NB4 (cell line): ENCODE measurements at regions not wholly inside any gene's neighbourhood (a gene's known extent, or its start where the extent isn't known, plus 50 kb on each side); places are given as distances from the start of the nearest gene placed in this dataset.
A peak's percentile ranks its signal among the peaks of the same experiment; 100 is the strongest.

Source experiments
- DNase-seq: peaks from one replicate; pipeline ENCODE4 v3.0.0; 2010; ENCODE audit warnings: low read depth
- H3K4me3 ChIP-seq: one replicate; pipeline ENCODE4 v1.5.1; 2011; ENCODE audit warnings: mild to moderate bottlenecking, low read depth, low read length, moderate library complexity
- CTCF ChIP-seq: IDR thresholded peaks from one replicate; pipeline ENCODE4 v1.5.1; 2012; ENCODE audit warnings: low read depth, low read length
- MAX ChIP-seq: IDR thresholded peaks from 2 replicates; pipeline ENCODE4 v1.6.1; 2011; ENCODE audit warnings: low read depth, low read length
- MYC ChIP-seq: IDR thresholded peaks from 2 replicates; pipeline ENCODE4 v1.6.1; 2011; ENCODE audit warnings: low read depth, low read length
- POLR2A ChIP-seq: IDR thresholded peaks from 2 replicates; pipeline ENCODE4 v1.6.1; 2011; ENCODE audit warnings: mild to moderate bottlenecking; ENCODE audit not compliant: insufficient read length; ENCODE audit errors: extremely low read depth

- peak; percentile 4 for DNase-seq
- H3K4me3 ChIP-seq = no peak overlapping the region
- TF ChIP-seq MAX = no peak
- no peak for TF ChIP-seq MYC
- TF ChIP-seq POLR2A = no peak
- peak; percentile 13 for TF ChIP-seq CTCF
These were observed 1348.8 kb downstream of the PCDH18 start for GRCh38 chr4:136183513-136183912.

GRCh38 chr4:136156947-136157346 lies 1375.3 kb downstream of the PCDH18 start:
- no peak for DNase-seq
- TF ChIP-seq POLR2A (no peak), MYC (no peak), MAX (no peak), CTCF (no peak)
- H3K4me3 ChIP-seq = no peak overlapping the region

GRCh38 chr4:136150046-136150445 lies 1382.2 kb downstream of the PCDH18 start:
- TF ChIP-seq MAX = no peak
- TF ChIP-seq CTCF = no peak
- no peak for TF ChIP-seq MYC
- no peak for TF ChIP-seq POLR2A
- no peak for DNase-seq
- H3K4me3 ChIP-seq = no peak overlapping the region

GRCh38 chr4:136136601-136137000 lies 1395.7 kb downstream of the PCDH18 start:
- no peak for DNase-seq
- no peak overlapping the region for H3K4me3 ChIP-seq
- no peak for TF ChIP-seq CTCF
- no peak for TF ChIP-seq POLR2A
- TF ChIP-seq MAX = no peak
- no peak for TF ChIP-seq MYC

GRCh38 chr4:136124251-136124745 lies 1408.0 kb downstream of the PCDH18 start:
- H3K4me3 ChIP-seq = no peak overlapping the region
- DNase-seq = no peak
- TF ChIP-seq CTCF (no peak), MAX (no peak), MYC (no peak), POLR2A (no peak)
